LHCN-M2 (cell line): ENCODE measurements at regions not wholly inside any gene's neighbourhood (a gene's known extent, or its start where the extent isn't known, plus 50 kb on each side); places are given as distances from the start of the nearest gene placed in this dataset.
"Not testable (repeated sequence)": the region's sequence is repeated elsewhere in the genome, so short reads cannot be mapped to it uniquely, and the experiment has no call there.

Experiments used
- DNase-seq: peaks from one replicate; pipeline ENCODE4 v3.0.0-alpha.2; 2012; ENCODE audit warnings: low read depth

DNA sequence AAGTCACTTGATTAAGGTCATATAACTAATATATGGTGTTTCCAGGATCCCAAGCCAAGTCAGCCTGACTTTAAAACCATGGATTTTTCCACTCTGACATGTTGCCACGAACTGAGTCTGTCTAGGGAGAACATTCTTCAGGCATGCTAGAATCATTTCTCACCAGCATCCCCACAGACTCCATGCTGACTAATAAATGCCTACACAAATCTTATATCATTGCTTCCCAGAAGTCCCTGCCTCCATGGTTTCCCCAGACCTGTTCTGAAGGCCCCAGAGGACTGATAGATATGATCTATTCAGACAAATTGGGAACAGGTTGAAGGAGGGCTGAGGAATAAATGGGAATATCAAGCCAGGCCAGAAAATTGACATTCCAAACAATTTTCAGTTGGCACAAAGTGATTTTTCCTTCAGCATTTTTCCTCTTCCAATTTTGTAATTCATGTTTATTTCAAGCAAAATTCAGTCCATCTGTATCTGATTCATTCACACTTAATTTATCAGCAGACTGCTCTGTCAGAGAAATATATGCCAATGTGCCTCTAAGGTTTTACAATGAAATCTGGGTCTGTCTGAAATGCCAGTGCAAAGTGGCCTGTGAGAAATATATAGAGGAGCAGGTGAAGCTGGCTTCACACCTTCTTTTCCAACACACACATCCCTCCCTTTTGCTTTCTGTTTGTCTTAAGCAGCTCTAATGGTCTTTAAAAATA lies 413.6 kb upstream of the TNC start:
- peak; percentile 8 for DNase-seq

DNA sequence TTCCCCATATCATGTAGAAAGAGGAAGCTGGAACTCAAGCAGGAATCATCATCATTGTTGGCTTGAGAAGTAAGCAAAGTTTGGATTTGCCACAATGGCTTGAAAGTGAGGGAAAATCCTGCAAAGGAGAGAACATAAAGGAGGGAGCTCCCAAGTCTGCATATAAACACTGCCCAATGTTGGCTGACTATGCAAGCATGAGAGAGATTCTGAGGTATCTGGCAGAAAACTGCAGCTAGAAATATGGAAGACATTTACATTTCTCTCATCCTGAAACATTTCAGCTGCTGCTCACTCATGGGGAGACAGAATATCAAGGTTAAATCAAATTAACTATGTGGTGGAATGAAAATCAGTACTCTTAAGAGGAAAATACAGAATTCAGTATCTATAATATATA lies 415.6 kb upstream of the TNC start:
- DNase-seq, result no peak

DNA sequence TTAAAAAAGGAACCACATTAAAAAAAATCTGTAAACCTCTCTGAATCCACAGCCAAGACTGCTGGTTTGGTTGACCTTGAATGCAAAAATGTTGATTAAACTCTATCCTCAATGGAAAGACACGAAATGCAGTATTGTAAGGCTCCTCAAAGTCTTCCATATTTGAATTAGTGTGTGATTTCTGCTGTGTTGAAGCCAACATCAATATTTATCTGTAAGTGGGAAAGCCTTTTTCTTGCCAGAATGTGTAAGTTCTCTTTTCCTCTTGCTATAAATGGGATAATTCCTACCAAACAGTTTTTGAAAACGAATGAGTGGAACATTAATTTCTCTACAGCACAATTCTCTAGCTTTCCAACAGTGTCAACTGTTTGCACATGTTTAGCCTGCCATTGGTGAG lies 422.1 kb upstream of the TNC start:
- no peak for DNase-seq

DNA sequence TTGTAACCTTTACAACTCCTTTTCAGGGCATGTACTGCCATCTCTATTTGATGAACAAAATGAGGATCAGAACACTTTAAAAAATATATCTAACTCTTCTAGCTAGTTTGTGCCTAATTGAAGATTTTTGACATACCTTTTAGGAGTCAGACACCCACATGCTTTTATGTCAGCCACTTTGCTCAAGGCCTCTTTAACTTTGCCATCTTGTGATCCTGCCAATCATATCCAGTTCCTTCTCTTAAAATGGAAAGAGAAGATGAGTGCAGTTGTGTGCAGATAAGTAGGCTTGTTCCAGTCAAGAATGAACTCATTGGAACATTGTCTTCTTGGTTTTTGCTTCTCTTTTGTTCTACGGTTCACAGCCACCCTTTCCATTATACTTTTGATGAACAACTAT lies 425.6 kb upstream of the TNC start:
- no peak for DNase-seq

DNA sequence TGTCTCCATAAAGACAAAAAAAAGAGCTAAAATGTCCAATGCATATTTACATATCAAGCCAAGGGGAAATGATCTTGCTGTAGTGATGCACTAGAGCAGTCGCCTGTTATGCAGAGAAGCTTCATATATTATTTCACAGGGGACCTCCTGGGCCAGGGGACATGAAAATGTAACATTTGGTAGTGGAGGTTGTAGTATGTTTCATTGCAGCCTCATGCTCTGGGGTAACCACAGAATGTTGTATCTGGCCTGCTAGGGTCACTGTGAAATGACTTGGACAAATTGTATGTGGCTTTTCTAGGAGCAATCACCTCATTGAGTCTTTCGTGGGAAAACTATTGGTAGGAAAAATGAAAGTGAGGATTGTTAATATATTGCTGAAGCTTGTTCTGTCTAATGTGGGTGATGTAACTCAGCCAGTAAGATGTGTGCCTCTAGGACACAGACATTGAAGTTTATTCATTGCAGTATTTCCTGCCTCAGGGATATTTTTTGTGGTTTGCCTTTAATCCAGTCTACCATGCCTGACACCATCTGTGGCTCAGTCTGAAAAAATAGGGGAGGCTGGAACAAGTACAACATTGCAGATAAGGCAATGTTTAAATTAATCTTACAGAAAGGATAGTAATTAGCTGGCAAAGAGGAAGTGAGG lies 430.8 kb upstream of the TNC start:
- DNase-seq, result peak; percentile 25

DNA sequence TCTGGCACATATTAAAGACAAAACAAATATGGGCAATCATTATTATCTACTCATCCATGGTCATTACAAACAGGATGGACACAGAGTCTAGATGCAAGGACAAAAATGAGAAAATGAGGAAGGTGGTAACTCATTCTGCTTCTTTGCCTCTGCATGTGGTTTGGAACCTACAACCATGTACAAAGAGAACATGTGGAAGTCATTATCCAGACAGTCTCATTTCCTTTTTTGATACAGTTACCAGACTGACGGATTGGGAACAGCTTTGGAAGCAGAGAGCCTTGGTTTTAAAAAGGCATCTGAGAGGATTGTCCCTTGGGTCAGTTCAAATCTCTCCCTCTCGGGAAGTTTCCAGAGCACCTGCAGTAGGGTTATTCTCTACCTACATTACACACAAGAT lies 433.4 kb upstream of the TNC start:
- DNase-seq, result no peak

DNA sequence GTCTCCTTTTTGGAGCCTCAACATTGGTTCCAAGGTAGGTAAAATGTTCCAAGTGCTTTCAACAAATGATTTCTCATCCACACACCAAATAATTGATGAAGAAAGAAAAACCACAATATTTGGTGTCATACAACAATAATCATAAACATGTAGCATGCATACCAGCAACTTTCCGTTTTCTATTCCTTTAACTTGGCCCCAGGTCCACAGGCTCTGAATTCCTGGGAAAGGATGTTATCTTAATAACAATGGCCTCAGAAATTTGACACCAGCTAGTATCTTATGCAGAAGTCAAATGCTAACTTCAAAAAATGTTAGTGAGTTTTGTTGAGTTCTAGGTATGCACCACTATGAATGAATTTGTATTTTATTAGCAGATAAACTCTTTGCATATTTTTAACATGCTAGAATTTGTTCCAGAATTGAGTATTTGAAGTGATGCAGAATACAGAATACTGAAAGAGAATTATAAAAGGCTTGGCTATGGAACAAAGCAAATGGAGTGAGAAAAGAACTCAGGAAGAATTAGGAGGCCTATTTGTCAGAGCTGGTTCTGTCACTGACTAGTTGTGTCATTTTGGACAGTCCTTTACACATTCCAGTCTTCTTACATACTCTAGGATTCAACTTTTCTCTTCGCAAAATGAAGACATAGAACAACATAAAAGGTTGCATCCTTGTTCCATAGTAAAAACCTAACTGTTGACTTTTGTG lies 435.3 kb upstream of the TNC start:
- DNase-seq, result no peak

DNA sequence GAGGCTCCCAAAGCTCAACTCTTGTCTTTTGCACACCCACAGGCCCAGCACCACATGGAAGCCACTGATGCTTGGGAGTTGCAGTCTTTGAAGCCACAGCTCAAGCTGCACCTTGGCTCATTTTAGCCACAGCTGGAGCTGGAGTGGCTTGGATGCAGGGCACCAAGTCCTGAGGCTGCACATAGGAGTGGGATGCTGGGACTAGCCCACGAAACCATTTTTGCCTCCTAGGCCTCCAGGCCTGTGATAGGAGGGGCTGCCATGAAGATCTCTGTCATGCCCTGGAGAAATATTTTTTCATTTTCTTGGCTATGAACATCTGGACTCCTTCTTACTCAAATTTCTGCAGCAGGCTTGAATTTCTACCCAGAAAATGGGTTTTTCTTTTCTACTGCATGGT lies 438.5 kb upstream of the TNC start:
- no peak for DNase-seq

DNA sequence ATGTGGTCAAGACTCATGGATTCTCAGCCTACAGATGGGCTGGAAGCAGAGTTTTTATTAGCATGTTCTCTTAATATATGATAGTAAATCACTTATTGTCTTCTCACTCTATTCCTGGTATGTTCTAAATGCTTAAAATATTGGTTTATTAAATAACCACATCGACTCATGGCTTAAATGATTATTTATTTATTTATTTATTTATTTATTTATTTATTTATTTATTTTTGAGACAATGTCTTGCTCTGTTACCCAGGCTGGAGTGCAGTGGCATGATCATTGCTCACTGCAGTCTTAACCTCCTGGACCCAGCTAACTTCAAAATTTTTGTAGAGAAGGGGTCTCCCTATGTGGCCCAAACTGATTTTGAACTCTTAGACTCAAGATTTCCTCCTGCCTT lies 457.2 kb upstream of the TNC start:
- DNase-seq, result no peak

DNA sequence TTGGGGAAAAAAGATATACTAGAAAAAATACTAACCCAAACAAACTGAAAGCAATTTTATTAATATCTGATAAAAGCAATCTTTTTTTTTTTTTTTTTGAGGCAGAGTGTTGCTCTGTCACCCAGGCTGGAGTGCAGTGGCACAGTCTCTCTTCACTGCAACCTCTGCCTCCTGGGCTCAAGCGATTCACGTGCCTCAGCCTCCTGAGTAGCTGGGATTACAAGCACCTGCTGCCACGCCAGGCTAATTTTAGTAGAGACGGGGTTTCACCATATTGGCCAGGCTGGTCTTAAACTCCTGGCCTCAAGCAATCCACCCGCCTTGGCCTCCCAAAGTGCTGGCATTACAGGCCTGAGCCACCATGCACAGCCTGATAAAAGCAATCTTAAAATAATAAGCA lies 467.5 kb upstream of the TNC start:
- DNase-seq, result not testable (repeated sequence)

DNA sequence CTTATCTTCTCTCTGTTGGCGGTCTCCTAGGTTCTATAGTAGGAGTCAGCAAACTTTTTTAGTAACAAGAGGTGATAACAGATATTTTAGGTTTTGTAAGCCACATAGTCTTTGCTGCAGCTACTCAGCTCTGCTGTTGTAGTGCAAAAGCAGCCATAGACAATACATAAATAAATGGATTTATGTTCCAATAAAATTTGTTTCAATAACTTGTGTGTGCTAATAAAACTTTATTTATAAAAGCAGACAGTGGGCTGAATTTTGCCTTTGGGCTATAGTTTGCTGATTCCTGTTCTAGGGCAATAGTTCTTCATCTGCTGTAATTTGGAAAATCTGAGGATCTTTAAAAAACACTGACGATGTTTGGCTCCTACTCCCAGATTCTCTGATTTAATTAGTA lies 469.4 kb upstream of the TNC start:
- no peak for DNase-seq

DNA sequence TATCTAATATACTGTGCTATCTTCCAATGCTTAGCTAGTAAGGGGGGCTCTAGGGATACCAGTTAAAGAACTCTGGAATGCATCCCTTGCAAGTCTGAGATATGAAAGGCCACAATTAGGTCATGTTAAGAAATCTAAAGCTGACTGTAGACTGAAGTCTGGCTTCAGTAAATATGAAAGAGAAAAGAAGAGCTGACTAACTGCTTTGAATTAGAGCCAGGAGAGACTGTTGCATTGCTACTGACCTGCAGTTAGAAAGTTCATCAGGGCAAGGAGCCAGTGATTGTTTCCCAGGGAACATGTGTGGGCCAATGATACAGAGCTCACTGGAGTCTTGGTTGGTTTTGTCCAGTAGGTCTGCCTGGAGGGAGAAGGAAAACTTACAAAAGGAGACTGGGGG lies 472.1 kb upstream of the TNC start:
- DNase-seq, result peak; percentile 95

DNA sequence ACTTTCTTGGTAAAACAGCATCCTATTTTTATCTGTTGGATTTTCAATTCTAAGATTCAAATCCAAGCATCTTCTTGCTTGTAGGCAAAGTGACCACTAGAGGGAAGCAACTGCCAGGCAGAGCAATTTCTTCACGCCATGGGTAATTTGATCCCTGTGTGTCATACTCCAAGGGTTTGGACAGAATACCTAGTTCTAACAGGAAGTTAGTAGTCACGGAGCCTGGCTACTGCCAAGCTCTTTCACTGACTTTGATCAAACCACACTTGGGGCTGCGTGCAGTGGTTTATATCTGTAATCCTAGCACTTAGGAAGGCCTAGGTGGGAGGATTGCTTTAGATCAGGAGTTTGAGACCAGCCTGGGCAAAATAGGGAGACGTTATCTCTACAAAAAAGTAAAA lies 473.6 kb upstream of the TNC start:
- DNase-seq, result peak; percentile 99

DNA sequence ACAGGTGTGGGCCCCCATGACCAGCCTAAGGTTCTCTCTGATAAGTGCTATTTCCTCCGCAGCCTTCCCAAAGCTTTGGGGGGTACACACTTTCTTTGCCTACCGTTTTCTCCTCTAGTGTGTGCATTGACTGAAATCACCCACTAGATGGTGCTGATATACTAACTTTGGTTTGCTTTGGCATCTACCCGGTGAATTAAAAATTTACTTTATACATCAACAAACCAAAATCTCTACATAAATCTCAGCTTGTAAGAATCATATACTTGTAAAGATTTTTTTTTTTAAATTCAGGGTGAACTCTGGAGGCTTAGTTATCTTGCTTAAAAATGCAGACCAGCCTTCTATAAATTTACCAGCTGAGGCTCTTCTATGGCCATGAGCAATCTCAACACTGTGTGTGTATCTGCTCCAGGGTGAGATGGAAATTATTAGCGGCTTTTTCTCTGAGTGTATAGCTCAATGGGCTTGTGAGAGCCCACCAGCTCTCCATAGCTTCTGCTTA lies 475.7 kb upstream of the TNC start:
- DNase-seq, result peak; percentile 68

DNA sequence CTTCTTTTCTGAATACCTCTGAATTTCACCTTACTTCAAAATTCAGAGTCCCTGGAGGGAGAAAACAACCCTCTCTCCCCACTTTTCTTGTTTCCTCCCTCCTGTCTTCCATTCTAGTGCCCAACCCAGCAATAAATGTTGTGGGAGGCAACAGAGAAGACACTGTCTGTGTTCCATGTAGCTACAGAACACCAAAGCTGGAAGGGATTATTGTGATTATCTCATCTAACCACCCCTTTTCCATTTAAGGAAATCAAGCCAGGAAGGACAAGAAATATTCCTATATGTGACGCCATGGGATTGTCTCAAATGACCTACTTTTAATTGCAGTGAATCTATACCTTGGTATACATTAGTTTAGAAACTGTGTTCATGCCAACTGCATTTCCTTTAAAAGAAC lies 476.6 kb upstream of the TNC start:
- peak; percentile 47 for DNase-seq

DNA sequence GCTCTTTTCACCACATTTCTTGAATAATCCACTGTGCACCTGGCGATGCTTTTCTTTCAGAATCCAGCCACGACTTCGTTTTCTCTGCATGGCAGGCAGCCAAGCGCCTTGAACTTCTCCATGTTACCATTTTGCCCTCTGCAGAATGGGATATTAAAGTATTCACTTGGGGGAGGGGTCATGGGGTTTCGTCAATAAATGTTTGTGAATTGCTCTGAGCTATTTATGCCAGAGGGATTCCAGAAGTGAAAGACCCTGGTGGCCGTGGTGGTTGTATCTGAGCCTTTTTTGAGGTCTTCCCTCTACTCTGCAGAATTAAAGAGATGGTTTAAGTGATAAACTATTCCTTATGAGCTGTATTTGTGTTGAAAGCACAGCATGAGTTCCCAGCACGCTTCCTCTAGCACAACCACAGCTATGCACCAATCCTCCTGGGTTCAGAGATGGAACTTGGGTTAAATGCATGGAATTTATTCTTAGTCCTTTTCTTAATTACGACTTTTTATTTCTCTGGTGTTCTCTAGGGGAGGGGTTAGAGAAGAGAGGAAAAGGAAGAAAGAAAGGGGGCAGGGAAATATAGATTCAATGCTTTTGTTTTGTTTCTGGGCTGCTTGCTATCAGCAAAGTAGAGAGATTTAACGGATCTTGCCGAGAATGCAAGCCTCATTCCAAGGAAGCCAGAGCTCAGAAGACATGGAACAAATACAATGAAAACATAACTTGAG lies 478.2 kb upstream of the TNC start:
- DNase-seq, result peak; percentile 95

DNA sequence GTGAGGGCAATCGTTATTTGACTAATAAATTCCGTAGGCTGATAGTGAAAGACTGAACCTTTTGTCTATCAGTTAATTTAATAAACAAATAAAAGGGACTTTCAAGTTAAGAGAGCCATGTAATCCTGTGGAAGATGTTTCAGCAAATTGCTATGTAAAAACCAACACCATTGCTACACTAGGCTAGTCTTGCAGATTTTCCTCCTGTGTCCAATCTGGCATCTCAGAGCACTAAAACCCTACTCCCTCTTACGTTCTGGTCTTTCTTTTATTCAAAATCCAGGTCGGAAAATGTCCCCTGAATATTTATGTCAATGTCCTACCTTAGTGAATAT lies 478.8 kb upstream of the TNC start:
- no peak for DNase-seq

DNA sequence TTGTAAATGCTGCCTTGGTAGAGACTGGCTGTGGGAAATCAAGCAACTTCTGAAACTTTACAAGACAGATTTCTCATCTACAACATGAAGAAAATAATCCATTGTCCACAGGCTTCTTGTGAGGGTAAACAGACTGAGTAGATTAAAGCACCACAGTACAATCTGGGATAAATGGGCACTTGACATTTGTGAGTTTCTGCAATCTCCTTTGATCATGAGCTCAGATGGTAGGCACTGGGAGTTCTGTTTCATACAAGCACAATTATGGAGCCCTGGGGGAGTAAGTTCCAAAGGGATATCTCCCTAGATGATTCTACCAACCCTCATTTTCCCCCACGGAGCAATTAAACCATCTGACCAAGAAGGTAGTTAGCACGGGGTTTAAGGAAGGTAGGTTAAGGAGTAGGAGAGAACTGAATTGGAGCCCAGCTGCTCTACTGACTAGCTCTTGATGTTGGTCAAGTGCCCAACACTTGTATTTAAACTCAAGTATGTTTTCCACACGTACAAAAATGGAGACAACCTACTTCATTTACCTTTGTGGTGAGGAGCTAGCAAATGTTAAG lies 479.5 kb upstream of the TNC start:
- peak; percentile 35 for DNase-seq

DNA sequence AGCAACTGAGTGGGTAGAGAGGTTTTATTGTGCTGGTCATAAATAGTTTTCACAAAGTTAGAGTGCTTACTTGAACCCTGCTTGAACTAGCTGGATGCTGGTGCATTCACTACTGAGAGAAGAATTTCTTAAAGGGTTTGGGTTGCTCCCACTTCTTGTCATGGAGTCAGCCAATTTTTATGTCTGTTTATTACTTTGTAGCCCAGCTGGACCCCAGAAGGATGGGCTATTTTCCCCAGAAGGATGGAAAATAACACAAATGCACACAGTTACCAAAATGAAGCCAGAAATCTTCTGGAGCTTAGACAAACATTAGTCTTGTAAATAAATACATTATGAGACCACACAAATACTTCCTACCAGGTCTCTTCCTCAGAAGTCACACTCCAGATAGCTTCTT lies 480.8 kb upstream of the TNC start:
- no peak for DNase-seq

DNA sequence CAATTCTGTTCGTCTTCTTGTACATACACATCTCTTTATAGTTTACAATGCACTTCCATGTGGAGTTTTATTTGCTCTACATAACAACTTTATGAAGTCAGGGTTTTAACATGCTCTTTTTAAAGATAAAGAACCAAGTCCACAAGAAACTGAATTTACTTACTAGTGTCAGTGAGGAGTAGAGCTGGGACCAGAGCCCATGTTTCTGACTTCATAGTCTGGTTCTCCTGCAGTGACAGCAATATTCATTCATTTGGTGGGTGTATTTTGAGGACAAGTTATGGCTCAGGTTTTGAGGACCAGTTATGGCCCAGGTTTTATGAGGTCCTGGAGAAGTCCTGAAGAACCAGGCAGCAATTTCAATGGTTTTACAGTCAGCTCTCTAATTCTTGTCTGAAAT lies 481.9 kb upstream of the TNC start:
- DNase-seq, result no peak

DNA sequence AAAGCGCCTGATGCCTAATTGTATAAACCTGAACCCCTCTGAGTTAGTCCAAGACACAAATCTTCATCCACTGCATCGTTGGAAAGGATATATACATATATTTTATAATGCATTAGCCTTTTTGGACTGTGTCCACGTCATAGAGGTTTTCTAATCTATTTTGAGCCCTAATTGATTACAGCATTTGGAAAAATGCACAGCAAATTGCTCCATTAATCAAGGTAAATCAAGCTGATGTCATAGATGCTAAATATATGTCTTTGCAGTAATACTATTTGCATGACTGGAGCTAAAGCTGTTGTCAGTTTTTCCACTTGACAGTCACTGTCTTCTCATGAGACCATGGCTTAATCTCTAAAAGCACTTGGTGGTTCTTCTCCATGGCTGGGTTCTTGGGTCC lies 483.5 kb upstream of the TNC start:
- DNase-seq, result no peak
